Spleen (tissue), 11 donors: ENCODE measurements at regions not wholly inside any gene's neighbourhood (a gene's known extent, or its start where the extent isn't known, plus 50 kb on each side); places are given as distances from the start of the nearest gene placed in this dataset.

ENCODE experiments used
- DNase-seq: peaks from one replicate; pipeline ENCODE4 v3.0.0-alpha.2; 2020
- H3K27ac ChIP-seq, 8 donors: fragments of 200-600 bp; sonication (generic) in 7 of 8; 1 replicate in 4 of 8; 2 replicates in 4 of 8; pipeline versions ENCODE4 v1.5.0 to v1.8.0; 2016 to 2021; ENCODE audit warnings: inconsistent platforms in 4 of 8, mild to moderate bottlenecking in 4 of 8, moderate library complexity in 1 of 8
- H3K27me3 ChIP-seq, 7 donors: fragments of 200-600 bp; sonication (generic) in 6 of 7; replicated peaks in 1 of 7; 1 replicate in 4 of 7; 2 replicates in 3 of 7; pipeline versions ENCODE4 v1.5.0 to v1.8.0; 2016 to 2021; ENCODE audit warnings: inconsistent platforms in 3 of 7, mild to moderate bottlenecking in 1 of 7
- H3K36me3 ChIP-seq, 6 donors: fragments of 200-600 bp; sonication (generic) in 5 of 6; 1 replicate in 4 of 6; 2 replicates in 2 of 6; pipeline versions ENCODE4 v1.5.0 to v1.8.0; 2016 to 2021; ENCODE audit warnings: inconsistent platforms in 2 of 6
- H3K4me1 ChIP-seq, 6 donors: fragments of 200-600 bp; sonication (generic) in 5 of 6; 1 replicate in 3 of 6; 2 replicates in 3 of 6; pipeline versions ENCODE4 v1.5.0 to v1.8.0; 2016 to 2021; ENCODE audit warnings: inconsistent platforms in 3 of 6
- H3K4me3 ChIP-seq, 8 donors: fragments of 200-600 bp; sonication (generic) in 7 of 8; 1 replicate in 4 of 8; 2 replicates in 4 of 8; pipeline versions ENCODE4 v1.5.0 to v1.8.0; 2016 to 2021; ENCODE audit warnings: inconsistent platforms in 4 of 8, mild to moderate bottlenecking in 4 of 8, moderate library complexity in 2 of 8
- H3K9me3 ChIP-seq, 8 donors: fragments of 200-600 bp; sonication (generic) in 7 of 8; 1 replicate in 4 of 8; 2 replicates in 4 of 8; pipeline versions ENCODE4 v1.5.0 to v1.8.0; 2016 to 2021; ENCODE audit warnings: inconsistent platforms in 4 of 8
- POLR2A ChIP-seq, 3 donors: fragments of 450-650 bp; IDR thresholded peaks; one replicate each; pipeline ENCODE4 v1.5.1; 2017; ENCODE audit warnings: antibody characterized with exemption in 3 of 3, mild to moderate bottlenecking in 1 of 3
- POLR2AphosphoS5 ChIP-seq, 3 donors: sonication (generic); formaldehyde crosslinking; IDR thresholded peaks; one replicate each; pipeline ENCODE4 v1.5.1; 2017; ENCODE audit warnings: antibody characterized with exemption in 3 of 3
- WGBS, 5 donors: extraction: QIAGEN DNeasy Blood & Tissue Kit in 3 of 5; methylation state at CpG; one replicate each; pipeline versions ENCODE4 v1.1.5 to v1.1.7; 2013 to 2018; 5-methylcytosine and 5-hydroxymethylcytosine counted together
- intact Hi-C: fragments of 100-400 bp; cut with DNase I; formaldehyde crosslinking; loops from one replicate; pipeline ENCODE4 v1.15.0; 2023; ENCODE audit warnings: low total_unique reads
- TF ChIP-seq, protein P1 (sequence below), 11 experiments: fragments of 200-600 bp in 7 of 11; fragments of 450-650 bp in 4 of 11; sonication (generic) in 4 of 11; IDR thresholded peaks in 8 of 11; conservative IDR thresholded peaks in 3 of 11; 1 replicate in 7 of 11; 2 replicates in 4 of 11; pipeline versions ENCODE4 v1.4.0 to v1.8.0; 2016 to 2021; ENCODE audit warnings: antibody characterized with exemption in 11 of 11, inconsistent platforms in 4 of 11, mild to moderate bottlenecking in 1 of 11
- donor health status: healthy with polysubstance abuse.
- donor health status: DM: no; HTN: no; CAD: no; lungs with moderate emphysema.
- donor health status: DM: no; HTN: no; CAD: no.
- donor health status: Bipolar disorder and iron deficiency.
- donor health status: healthy.
- donor health status: DM: no; HTN: no; CAD: no.
- donor health status: DM: yes; HTN: yes; CAD: no.

DNA sequence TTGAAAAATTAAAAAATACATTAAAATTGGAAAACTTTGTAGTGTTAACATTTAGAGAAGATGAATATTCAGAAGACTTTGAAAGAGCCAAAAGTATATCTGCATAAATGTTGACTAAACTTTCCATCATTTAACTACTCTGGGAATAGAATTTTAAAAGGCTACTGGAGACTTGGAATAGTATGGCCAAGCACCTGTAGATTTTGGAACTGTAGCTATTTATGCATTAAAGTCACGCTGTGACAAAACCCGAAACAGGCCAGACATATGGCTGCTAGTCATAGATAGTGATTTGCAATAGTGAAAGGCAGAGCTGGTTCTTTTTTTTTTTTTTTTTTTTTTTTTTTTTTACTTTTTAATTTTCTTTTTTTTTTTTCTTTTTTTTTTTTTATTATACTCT lies 396.0 kb downstream of the SOCS6 start:
- H3K27me3 ChIP-seq: no peaks in the 10 kb centered on the region
- WGBS, 5 donors: 94 to 97% (median 96%) methylated on average over 2 of the region's 2 CpGs

DNA sequence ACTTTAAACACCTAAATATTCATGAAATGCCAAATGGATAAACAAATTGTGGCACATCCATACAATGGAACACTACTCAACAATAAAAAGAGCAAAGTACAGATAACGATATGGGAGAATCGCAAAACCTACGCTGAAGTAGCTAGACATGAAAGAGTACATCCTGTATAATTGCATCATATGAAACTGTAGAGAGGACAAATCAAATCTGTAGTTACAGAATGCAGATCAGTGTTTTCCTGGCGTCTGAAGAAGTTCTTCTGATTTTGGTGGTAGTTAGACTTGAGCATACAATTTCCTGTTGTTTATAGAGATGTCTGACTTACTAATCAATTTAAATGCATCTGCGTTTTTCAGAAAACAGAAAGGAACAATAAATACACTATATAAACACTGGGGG lies 394.4 kb downstream of the SOCS6 start:
- 62 to 80% (median 69%) methylated on average over 5 of the region's 5 CpGs for WGBS, 5 donors
- intact Hi-C loops: no loop called here
- Histone ChIP-seq H3K4me3 (no peak overlapping the region), H3K9me3 (peaks cover 0 to 5% (median 0%) of the 10 kb centered on the region in 8 donors), H3K27me3 (no peaks in the 10 kb centered on the region), H3K36me3 (no peaks in the 10 kb centered on the region), H3K4me1 (no peaks in the 10 kb centered on the region), H3K27ac (no peak overlapping the region)
- TF ChIP-seq POLR2AphosphoS5 (IDR thresholded peaks at IDR 0.05) (no peak), POLR2A (IDR thresholded peaks at IDR 0.05) (no peak)
- TF ChIP-seq, protein P1, sequence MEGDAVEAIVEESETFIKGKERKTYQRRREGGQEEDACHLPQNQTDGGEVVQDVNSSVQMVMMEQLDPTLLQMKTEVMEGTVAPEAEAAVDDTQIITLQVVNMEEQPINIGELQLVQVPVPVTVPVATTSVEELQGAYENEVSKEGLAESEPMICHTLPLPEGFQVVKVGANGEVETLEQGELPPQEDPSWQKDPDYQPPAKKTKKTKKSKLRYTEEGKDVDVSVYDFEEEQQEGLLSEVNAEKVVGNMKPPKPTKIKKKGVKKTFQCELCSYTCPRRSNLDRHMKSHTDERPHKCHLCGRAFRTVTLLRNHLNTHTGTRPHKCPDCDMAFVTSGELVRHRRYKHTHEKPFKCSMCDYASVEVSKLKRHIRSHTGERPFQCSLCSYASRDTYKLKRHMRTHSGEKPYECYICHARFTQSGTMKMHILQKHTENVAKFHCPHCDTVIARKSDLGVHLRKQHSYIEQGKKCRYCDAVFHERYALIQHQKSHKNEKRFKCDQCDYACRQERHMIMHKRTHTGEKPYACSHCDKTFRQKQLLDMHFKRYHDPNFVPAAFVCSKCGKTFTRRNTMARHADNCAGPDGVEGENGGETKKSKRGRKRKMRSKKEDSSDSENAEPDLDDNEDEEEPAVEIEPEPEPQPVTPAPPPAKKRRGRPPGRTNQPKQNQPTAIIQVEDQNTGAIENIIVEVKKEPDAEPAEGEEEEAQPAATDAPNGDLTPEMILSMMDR (IDR thresholded peaks at IDR 0.05 in 8 of 11, conservative IDR thresholded peaks at IDR 0.05 in 3 of 11): no peak
- DNase-seq: no peak

More for the DNA sequence above, 396.0 kb downstream of the SOCS6 start:
- intact Hi-C loops: no loop called here
- Histone ChIP-seq H3K4me3 (no peak overlapping the region), H3K9me3 (peaks cover 0 to 5% (median 0%) of the 10 kb centered on the region in 8 donors), H3K27ac (no peak overlapping the region), H3K36me3 (no peaks in the 10 kb centered on the region), H3K4me1 (no peaks in the 10 kb centered on the region)
- TF ChIP-seq, protein P1 (IDR thresholded peaks at IDR 0.05 in 8 of 11, conservative IDR thresholded peaks at IDR 0.05 in 3 of 11): no peak
- TF ChIP-seq POLR2AphosphoS5 (IDR thresholded peaks at IDR 0.05): no peak
- TF ChIP-seq POLR2A (IDR thresholded peaks at IDR 0.05): no peak
- no peak for DNase-seq

DNA sequence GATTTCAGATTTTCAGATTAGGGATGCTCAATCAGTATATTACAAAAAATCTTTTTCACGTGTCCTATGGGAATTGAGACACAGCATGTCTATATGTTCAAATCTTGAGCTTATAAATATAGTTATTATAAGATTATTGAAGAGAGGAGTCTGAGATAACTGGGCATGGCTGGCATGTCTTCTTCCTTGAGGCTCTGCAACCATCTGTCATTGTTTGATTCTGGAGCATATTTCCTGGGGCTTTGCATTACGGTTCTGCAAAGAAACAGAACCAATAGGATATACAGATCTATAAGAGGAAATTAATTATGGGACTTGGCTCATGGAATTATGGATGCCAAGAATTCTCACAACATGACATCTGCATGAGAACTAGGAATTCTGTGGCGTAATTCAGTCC lies 386.1 kb downstream of the SOCS6 start:
- no peak overlapping the region for H3K4me3 ChIP-seq
- WGBS, 5 donors: 78 to 91% (median 88%) methylated on average over 3 of the region's 3 CpGs
- TF ChIP-seq, protein P1 (IDR thresholded peaks at IDR 0.05 in 8 of 11, conservative IDR thresholded peaks at IDR 0.05 in 3 of 11): no peak
- TF ChIP-seq POLR2AphosphoS5 (IDR thresholded peaks at IDR 0.05) (no peak), POLR2A (IDR thresholded peaks at IDR 0.05) (no peak)
- H3K36me3 ChIP-seq: no peaks in the 10 kb centered on the region
- H3K9me3 ChIP-seq: peaks cover 0 to 4% (median 1%) of the 10 kb centered on the region in 8 donors
- H3K27me3 ChIP-seq: no peaks in the 10 kb centered on the region
- no peak overlapping the region for H3K27ac ChIP-seq
- intact Hi-C loops: no loop called here
- DNase-seq: no peak
- no peaks in the 10 kb centered on the region for H3K4me1 ChIP-seq

DNA sequence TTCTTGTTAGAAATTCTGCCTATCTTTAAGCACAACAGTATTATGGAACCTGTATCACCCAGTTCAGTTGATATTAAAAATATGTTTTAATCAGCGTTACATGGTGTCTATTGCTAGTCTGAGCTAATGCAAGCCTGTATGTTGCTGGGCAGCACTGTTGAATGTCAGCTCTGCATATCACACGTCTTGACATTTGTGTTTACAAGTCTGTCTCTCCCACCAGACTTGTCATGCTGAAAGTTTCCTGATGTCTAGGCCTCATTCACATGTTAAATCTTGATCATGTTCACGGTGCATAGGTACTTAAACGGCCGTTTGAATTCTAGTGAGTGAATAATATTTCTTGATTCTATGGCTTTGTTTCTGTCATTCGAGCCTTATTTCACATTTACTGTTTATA lies 385.0 kb downstream of the SOCS6 start:
- H3K4me1 ChIP-seq: no peaks in the 10 kb centered on the region
- WGBS, 5 donors: 71 to 82% (median 76%) methylated on average over 6 of the region's 6 CpGs
- intact Hi-C loops: no loop called here
- DNase-seq: no peak
- TF ChIP-seq POLR2AphosphoS5 (IDR thresholded peaks at IDR 0.05) (no peak), POLR2A (IDR thresholded peaks at IDR 0.05) (no peak)
- TF ChIP-seq, protein P1 (IDR thresholded peaks at IDR 0.05 in 8 of 11, conservative IDR thresholded peaks at IDR 0.05 in 3 of 11): no peak
- H3K36me3 ChIP-seq: no peaks in the 10 kb centered on the region
- peaks cover 0 to 14% (median 7%) of the 10 kb centered on the region in 8 donors for H3K9me3 ChIP-seq
- no peaks in the 10 kb centered on the region for H3K27me3 ChIP-seq
- no peak overlapping the region for H3K4me3 ChIP-seq
- H3K27ac ChIP-seq: no peak overlapping the region
